HEK293 (cell line): ENCODE measurements at regions not wholly inside any gene's neighbourhood (a gene's known extent, or its start where the extent isn't known, plus 50 kb on each side); places are given as distances from the start of the nearest gene placed in this dataset.

Experiments
- CTCF ChIA-PET: fragments of 350-600 bp; formaldehyde crosslinking; extraction: SDS; loops from one replicate; lab custom pipeline; 2021; ENCODE audit warnings: antibody characterized with exemption; lab: Yijun Ruan, JAX
- POLR2A ChIA-PET: fragments of 300-600 bp; formaldehyde crosslinking; extraction: SDS; loops from one replicate; lab custom pipeline; 2020; ENCODE audit warnings: antibody characterized with exemption, inconsistent platforms; lab: Yijun Ruan, JAX
- H3K27ac ChIP-seq: fragments of 200-500 bp; sonication (Bioruptor generic); 2 replicates; pipeline ENCODE4 v1.5.1; 2014; ENCODE audit warnings: low read depth, low read length, control low read depth, inconsistent platforms; ENCODE audit errors: extremely low read depth
- H3K36me3 ChIP-seq, 2 experiments: fragments of 200-500 bp in 1 of 2; sonication (Bioruptor generic) in 1 of 2; 1 replicate in 1 of 2; 2 replicates in 1 of 2; pipeline ENCODE4 v1.5.1; 2014 to 2017; ENCODE audit warnings: inconsistent platforms in 2 of 2, low read length in 2 of 2; ENCODE audit not compliant: control insufficient read depth in 2 of 2, insufficient read depth in 1 of 2
- H3K4me1 ChIP-seq: fragments of 200-500 bp; sonication (Bioruptor generic); 2 replicates; pipeline ENCODE4 v1.5.1; 2014; ENCODE audit warnings: mild to moderate bottlenecking, low read length, inconsistent platforms; ENCODE audit not compliant: control insufficient read depth, insufficient read depth
- H3K4me3 ChIP-seq: 2 replicates; pipeline ENCODE4 v1.5.1; 2011; ENCODE audit warnings: low read depth, mild to moderate bottlenecking, control low read depth, low read length, moderate library complexity
- H3K9me3 ChIP-seq: fragments of 200-500 bp; sonication (Bioruptor generic); 2 replicates; pipeline ENCODE4 v1.5.1; 2014; ENCODE audit warnings: low read depth, low read length, inconsistent platforms; ENCODE audit not compliant: control insufficient read depth, insufficient read depth
- FEZF1 ChIP-seq: fragments of 450-650 bp; formaldehyde crosslinking; IDR thresholded peaks from 2 replicates; pipeline ENCODE4 v1.5.1; 2016; ENCODE audit warnings: missing biosample characterization, missing genetic modification characterization
- GLI2 ChIP-seq: fragments of 450-650 bp; formaldehyde crosslinking; IDR thresholded peaks from 2 replicates; pipeline ENCODE4; 2017; ENCODE audit warnings: missing biosample characterization, missing genetic modification characterization, low read depth, borderline replicate concordance
- OSR2 ChIP-seq: fragments of 450-650 bp; formaldehyde crosslinking; IDR thresholded peaks from 2 replicates; pipeline ENCODE4 v1.5.1; 2016; ENCODE audit warnings: missing biosample characterization, missing genetic modification characterization
- SALL2 ChIP-seq: fragments of 450-650 bp; formaldehyde crosslinking; IDR thresholded peaks from 2 replicates; pipeline ENCODE4 v1.5.0; 2017; ENCODE audit warnings: missing biosample characterization, mild to moderate bottlenecking, missing genetic modification characterization, borderline replicate concordance
- SETDB1 ChIP-seq: IDR thresholded peaks from one replicate; pipeline ENCODE4 v1.6.1; 2017; ENCODE audit warnings: mild to moderate bottlenecking, low read length, moderate library complexity, mixed read lengths; ENCODE audit not compliant: insufficient read length
- ZBTB21 ChIP-seq: fragments of 450-650 bp; formaldehyde crosslinking; IDR thresholded peaks from 2 replicates; pipeline ENCODE4 v1.5.1; 2017; ENCODE audit warnings: missing biosample characterization, missing genetic modification characterization
- ZNF132 ChIP-seq: fragments of 450-650 bp; formaldehyde crosslinking; IDR thresholded peaks from 2 replicates; pipeline ENCODE4 v1.5.1; 2017; ENCODE audit warnings: missing biosample characterization, missing genetic modification characterization, borderline replicate concordance
- ZNF24 ChIP-seq: fragments of 450-650 bp; formaldehyde crosslinking; IDR thresholded peaks from 2 replicates; pipeline ENCODE4 v1.5.1; 2016; ENCODE audit warnings: missing biosample characterization, missing genetic modification characterization
- ZNF354C ChIP-seq: fragments of 450-650 bp; formaldehyde crosslinking; IDR thresholded peaks from 2 replicates; pipeline ENCODE4 v1.5.1; 2016; ENCODE audit warnings: missing biosample characterization, missing genetic modification characterization, low read depth, borderline replicate concordance
- ZNF530 ChIP-seq: fragments of 450-650 bp; formaldehyde crosslinking; IDR thresholded peaks from 2 replicates; pipeline ENCODE4 v1.5.1; 2016; ENCODE audit warnings: low read depth, missing biosample characterization, missing genetic modification characterization
- ZNF660 ChIP-seq: fragments of 450-650 bp; IDR thresholded peaks from 2 replicates; pipeline ENCODE4 v1.5.1; 2018; ENCODE audit warnings: missing biosample characterization, mild to moderate bottlenecking, missing genetic modification characterization
- ZNF707 ChIP-seq: fragments of 450-650 bp; formaldehyde crosslinking; IDR thresholded peaks from 2 replicates; pipeline ENCODE4 v1.5.1; 2016; ENCODE audit warnings: missing biosample characterization, missing genetic modification characterization
- ZSCAN30 ChIP-seq: fragments of 450-650 bp; IDR thresholded peaks from 2 replicates; pipeline ENCODE4 v1.5.1; 2018; ENCODE audit warnings: missing biosample characterization, mild to moderate bottlenecking, missing genetic modification characterization, moderate library complexity
- TF ChIP-seq, protein P1 (sequence below): fragments of 450-650 bp; formaldehyde crosslinking; IDR thresholded peaks from 2 replicates; pipeline ENCODE4 v1.5.1; 2016; ENCODE audit warnings: missing biosample characterization, missing genetic modification characterization
- TF ChIP-seq, protein P2 (sequence below): fragments of 450-650 bp; formaldehyde crosslinking; IDR thresholded peaks from 2 replicates; pipeline ENCODE4 v1.5.1; 2016; ENCODE audit warnings: missing biosample characterization, missing genetic modification characterization
- TF ChIP-seq, protein P3 (sequence below): fragments of 450-650 bp; formaldehyde crosslinking; IDR thresholded peaks from 2 replicates; pipeline ENCODE4 v1.5.1; 2016; ENCODE audit warnings: missing biosample characterization, missing genetic modification characterization

DNA sequence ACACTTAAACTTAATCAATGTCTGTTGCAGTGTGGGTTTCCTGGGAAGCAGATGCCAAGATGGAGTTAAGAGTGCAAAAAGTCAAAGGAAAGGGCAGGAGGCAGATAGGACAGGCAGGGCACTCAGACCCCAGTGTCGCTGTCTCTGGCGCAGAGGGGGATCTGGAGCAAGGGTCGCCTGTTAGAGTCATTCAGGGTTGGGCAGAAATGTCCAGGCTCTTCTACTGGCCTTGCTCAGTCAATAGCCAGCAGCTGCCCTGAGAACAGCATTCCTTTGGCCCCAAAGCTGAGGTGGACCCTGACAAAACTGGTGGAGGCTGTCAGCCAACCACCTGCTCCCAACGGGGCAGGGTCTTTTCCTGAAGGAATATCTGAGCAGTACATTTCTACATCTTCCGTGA lies 97.1 kb upstream of the SLC66A3 start (continued):
- TF ChIP-seq, protein P1, sequence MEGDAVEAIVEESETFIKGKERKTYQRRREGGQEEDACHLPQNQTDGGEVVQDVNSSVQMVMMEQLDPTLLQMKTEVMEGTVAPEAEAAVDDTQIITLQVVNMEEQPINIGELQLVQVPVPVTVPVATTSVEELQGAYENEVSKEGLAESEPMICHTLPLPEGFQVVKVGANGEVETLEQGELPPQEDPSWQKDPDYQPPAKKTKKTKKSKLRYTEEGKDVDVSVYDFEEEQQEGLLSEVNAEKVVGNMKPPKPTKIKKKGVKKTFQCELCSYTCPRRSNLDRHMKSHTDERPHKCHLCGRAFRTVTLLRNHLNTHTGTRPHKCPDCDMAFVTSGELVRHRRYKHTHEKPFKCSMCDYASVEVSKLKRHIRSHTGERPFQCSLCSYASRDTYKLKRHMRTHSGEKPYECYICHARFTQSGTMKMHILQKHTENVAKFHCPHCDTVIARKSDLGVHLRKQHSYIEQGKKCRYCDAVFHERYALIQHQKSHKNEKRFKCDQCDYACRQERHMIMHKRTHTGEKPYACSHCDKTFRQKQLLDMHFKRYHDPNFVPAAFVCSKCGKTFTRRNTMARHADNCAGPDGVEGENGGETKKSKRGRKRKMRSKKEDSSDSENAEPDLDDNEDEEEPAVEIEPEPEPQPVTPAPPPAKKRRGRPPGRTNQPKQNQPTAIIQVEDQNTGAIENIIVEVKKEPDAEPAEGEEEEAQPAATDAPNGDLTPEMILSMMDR: no peak
- TF ChIP-seq ZNF660 (tag by site-specific recombination) (no peak), ZBTB21 (tag by site-specific recombination) (no peak)
- TF ChIP-seq, all 188 proteins: peak for 0

DNA sequence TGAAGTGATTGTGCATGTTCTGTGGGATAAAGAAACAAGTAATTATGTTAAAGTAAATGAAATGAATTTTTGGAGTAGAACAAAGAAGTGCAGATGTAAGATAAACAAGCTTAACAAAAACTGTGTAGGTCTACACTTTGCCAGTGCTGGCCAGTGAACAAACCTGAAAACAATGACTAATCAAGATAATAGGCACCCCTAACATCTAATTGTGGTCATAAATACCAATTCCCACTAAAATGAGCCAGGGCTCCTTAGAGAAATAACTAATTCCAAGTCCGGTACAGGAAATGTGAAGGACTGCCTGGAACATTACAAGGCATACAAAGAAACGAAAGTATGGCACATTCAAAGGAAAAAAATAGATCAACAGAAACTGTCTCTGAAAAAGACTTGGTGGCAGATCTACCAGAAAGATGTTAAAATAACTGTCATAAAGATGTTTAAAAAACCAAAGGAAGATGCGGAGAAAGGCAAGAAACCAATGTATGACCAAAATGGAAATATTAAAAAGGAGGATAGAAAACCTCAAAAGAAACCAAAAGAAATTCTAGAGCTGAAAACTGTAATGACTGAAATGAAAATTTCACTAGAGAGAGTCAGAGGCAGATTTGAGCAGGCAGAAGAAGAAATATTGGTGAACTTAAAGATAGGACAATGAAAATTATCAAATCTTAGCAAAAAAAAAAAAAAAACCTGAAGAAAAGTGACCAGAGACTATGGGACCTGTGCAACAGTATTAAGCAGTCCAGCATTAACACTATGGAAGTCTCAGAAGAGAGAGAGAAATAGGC lies 94.7 kb upstream of the SLC66A3 start:
- H3K9me3 ChIP-seq: no peaks in the 10 kb centered on the region
- H3K4me1 ChIP-seq: no peaks in the 10 kb centered on the region
- H3K36me3 ChIP-seq: no peaks in the 10 kb centered on the region
- H3K27ac ChIP-seq: no peak overlapping the region
- TF ChIP-seq, protein P2, sequence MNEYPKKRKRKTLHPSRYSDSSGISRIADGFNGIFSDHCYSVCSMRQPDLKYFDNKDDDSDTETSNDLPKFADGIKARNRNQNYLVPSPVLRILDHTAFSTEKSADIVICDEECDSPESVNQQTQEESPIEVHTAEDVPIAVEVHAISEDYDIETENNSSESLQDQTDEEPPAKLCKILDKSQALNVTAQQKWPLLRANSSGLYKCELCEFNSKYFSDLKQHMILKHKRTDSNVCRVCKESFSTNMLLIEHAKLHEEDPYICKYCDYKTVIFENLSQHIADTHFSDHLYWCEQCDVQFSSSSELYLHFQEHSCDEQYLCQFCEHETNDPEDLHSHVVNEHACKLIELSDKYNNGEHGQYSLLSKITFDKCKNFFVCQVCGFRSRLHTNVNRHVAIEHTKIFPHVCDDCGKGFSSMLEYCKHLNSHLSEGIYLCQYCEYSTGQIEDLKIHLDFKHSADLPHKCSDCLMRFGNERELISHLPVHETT: no peak
- TF ChIP-seq ZNF354C: no peak
- no peak for TF ChIP-seq ZNF530 (tag by site-specific recombination)
- TF ChIP-seq SETDB1: peak; percentile 89
- TF ChIP-seq ZNF132: no peak
- H3K4me3 ChIP-seq: no peak overlapping the region
- POLR2A ChIA-PET: no interaction called here
- CTCF ChIA-PET: interaction anchor here (0.6 kb wide), 2 partner anchors 77 to 1076 kb away, joined by 3 read pairs; no protein-coding TSS in a partner anchor

DNA sequence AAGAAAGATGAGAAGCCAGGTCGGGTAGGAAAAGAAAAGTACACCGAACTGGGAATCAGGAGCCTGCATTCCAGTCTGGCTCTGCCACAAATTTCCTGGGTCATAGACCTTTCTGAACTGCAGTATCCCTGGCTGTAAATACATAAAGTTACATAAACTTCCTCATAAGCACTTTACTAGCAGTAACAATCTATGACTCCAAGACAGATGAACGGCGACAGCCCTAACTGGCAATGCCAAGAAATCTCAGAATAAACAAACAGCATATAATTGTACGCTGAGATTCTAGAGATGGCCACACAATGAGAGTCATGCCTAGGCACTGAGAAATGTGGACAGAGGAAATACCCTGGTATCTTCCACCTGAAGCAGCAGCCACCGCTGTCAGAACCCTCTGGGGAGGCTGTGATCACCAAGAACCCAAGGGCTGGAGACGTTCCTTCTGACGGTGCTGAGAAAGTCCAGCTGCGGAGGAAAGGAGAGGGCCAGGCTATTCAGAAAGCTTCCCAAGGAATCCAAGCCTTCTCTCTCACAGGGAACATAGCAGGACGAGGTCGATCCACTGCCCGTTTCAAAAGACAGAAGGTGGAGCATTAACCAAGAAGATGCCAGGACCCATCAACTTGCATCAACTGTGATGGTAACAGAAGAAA lies 89.3 kb upstream of the SLC66A3 start:
- ChIA-PET POLR2A (no interaction called here), CTCF (interaction anchor here (0.6 kb wide), 1 partner anchor 1432 kb away, joined by 5 read pairs; no protein-coding TSS in a partner anchor)
- Histone ChIP-seq H3K36me3 (no peaks in the 10 kb centered on the region), H3K27ac (no peak overlapping the region), H3K4me1 (no peaks in the 10 kb centered on the region), H3K4me3 (no peak overlapping the region), H3K9me3 (no peaks in the 10 kb centered on the region)
- TF ChIP-seq, protein P3, sequence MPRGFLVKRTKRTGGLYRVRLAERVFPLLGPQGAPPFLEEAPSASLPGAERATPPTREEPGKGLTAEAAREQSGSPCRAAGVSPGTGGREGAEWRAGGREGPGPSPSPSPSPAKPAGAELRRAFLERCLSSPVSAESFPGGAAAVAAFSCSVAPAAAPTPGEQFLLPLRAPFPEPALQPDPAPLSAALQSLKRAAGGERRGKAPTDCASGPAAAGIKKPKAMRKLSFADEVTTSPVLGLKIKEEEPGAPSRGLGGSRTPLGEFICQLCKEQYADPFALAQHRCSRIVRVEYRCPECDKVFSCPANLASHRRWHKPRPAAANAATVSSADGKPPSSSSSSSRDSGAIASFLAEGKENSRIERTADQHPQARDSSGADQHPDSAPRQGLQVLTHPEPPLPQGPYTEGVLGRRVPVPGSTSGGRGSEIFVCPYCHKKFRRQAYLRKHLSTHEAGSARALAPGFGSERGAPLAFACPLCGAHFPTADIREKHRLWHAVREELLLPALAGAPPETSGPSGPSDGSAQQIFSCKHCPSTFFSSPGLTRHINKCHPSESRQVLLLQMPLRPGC (tag by site-specific recombination): no peak
- no peak for TF ChIP-seq ZNF707 (tag by site-specific recombination)
- TF ChIP-seq ZNF24 (tag by site-specific recombination): no peak
- no peak for TF ChIP-seq FEZF1 (tag by site-specific recombination)
- TF ChIP-seq, protein P2: no peak
- no peak for TF ChIP-seq ZSCAN30 (tag by site-specific recombination)
- TF ChIP-seq OSR2 (tag by site-specific recombination): no peak
- no peak for TF ChIP-seq SALL2 (tag by site-specific recombination)
- TF ChIP-seq GLI2 (tag by site-specific recombination): no peak
